Uterus (tissue), 2 donors: ENCODE measurements at regions not wholly inside any gene's neighbourhood (a gene's known extent, or its start where the extent isn't known, plus 50 kb on each side); places are given as distances from the start of the nearest gene placed in this dataset.

Source experiments
- POLR2A ChIP-seq, 2 donors: fragments of 450-650 bp; IDR thresholded peaks; one replicate each; pipeline ENCODE4 v1.6.1; 2016; ENCODE audit warnings: antibody characterized with exemption in 2 of 2, mild to moderate bottlenecking in 1 of 2, moderate library complexity in 1 of 2
- TF ChIP-seq, protein P1 (sequence below), 4 experiments: fragments of 200-600 bp in 2 of 4; fragments of 450-650 bp in 2 of 4; sonication (generic) in 2 of 4; IDR thresholded peaks; one replicate each; pipeline ENCODE4 v1.5.1; 2016 to 2019; ENCODE audit warnings: antibody characterized with exemption in 4 of 4, mild to moderate bottlenecking in 2 of 4, moderate library complexity in 1 of 4

DNA sequence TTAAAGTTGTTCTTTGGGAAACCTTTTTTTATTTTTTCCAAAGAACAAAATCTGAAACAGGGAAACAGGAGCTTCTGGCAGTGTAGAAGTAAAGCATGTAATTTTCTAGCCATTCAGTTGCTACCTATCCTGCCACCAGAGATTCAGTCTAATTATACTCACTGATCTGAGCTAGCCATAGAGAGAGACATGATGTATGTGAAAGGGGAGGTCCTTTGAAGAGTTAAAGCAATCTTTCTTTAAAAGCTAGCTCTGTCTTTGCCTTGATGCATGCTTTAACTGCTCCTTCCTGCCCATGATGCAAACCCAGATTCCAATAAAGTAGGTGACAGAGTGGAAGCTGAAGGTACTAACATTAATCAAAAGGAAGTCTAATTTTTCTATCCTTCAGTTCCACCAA, 114.1 kb upstream of the GRIK2 start:
- TF ChIP-seq, protein P1, sequence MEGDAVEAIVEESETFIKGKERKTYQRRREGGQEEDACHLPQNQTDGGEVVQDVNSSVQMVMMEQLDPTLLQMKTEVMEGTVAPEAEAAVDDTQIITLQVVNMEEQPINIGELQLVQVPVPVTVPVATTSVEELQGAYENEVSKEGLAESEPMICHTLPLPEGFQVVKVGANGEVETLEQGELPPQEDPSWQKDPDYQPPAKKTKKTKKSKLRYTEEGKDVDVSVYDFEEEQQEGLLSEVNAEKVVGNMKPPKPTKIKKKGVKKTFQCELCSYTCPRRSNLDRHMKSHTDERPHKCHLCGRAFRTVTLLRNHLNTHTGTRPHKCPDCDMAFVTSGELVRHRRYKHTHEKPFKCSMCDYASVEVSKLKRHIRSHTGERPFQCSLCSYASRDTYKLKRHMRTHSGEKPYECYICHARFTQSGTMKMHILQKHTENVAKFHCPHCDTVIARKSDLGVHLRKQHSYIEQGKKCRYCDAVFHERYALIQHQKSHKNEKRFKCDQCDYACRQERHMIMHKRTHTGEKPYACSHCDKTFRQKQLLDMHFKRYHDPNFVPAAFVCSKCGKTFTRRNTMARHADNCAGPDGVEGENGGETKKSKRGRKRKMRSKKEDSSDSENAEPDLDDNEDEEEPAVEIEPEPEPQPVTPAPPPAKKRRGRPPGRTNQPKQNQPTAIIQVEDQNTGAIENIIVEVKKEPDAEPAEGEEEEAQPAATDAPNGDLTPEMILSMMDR (IDR thresholded peaks at IDR 0.05), result no peak
- TF ChIP-seq POLR2A (IDR thresholded peaks at IDR 0.05), result no peak
